ENCODE measurements at regions not wholly inside any gene's neighbourhood (a gene's known extent, or its start where the extent isn't known, plus 50 kb on each side); places are given as distances from the start of the nearest gene placed in this dataset.
A peak's percentile ranks its signal among the peaks of the same experiment; 100 is the strongest.

GRCh38 chr2:118706844-118707243, 140.6 kb downstream of the EN1 start:
- no peak for FAIRE-seq

GRCh38 chr2:118706371-118706770, 141.1 kb downstream of the EN1 start:
- no peak overlapping the region for H3K27ac Mint-ChIP-seq (ENCODE audit: unreplicated experiment)
- FAIRE-seq, result no peak
- H3K9me3 Mint-ChIP-seq (ENCODE audit: unreplicated experiment), result peaks cover 4% of the 10 kb centered on the region
- Histone ChIP-seq H3K27ac (ENCODE audit: low read depth, low read length) (no peak overlapping the region), H3K27me3 (ENCODE audit: insufficient read depth, low read length) (no peaks in the 10 kb centered on the region), H2AFZ (ENCODE audit: low read depth, low read length) (no peak overlapping the region), H3K4me1 (ENCODE audit: insufficient read depth, low read length) (no peaks in the 10 kb centered on the region), H3K4me3 (ENCODE audit: insufficient read depth, low read depth, low read length) (no peak overlapping the region), H3K9ac (ENCODE audit: low read length) (no peak overlapping the region), H3K9me3 (ENCODE audit: insufficient read depth, low read depth, low read length) (no peaks in the 10 kb centered on the region), H3K4me2 (ENCODE audit: low read length) (no peak overlapping the region), H3K36me3 (ENCODE audit: insufficient read depth, low read length) (no peaks in the 10 kb centered on the region), H4K20me1 (ENCODE audit: insufficient read depth, low read length) (no peaks in the 10 kb centered on the region), H3K79me2 (ENCODE audit: insufficient read depth, low read length) (no peaks in the 10 kb centered on the region)
- H3K36me3 Mint-ChIP-seq (ENCODE audit: low read depth, unreplicated experiment), result no peaks in the 10 kb centered on the region
- TF ChIP-seq EZH2 (IDR thresholded peaks at IDR 0.05; ENCODE audit: insufficient read depth, low read length) (no peak), CTCF (IDR thresholded peaks at IDR 0.05; ENCODE audit: insufficient read depth, low read depth, low read length) (no peak)
- no peak overlapping the region for H3K4me3 Mint-ChIP-seq (ENCODE audit: unreplicated experiment)
- DNase-seq (ENCODE audit: low read depth), result no peak
- peaks cover 5% of the 10 kb centered on the region for H3K4me1 Mint-ChIP-seq (ENCODE audit: low read depth, unreplicated experiment)
- peaks cover 6% of the 10 kb centered on the region for H3K27me3 Mint-ChIP-seq (ENCODE audit: low read depth, unreplicated experiment)

More at GRCh38 chr2:118706844-118707243, 140.6 kb downstream of the EN1 start:
- no peak for DNase-seq (ENCODE audit: low read depth)
- Histone ChIP-seq H3K4me2 (ENCODE audit: low read length) (no peak overlapping the region), H4K20me1 (ENCODE audit: insufficient read depth, low read length) (no peaks in the 10 kb centered on the region), H3K27me3 (ENCODE audit: insufficient read depth, low read length) (no peaks in the 10 kb centered on the region), H3K79me2 (ENCODE audit: insufficient read depth, low read length) (no peaks in the 10 kb centered on the region), H3K36me3 (ENCODE audit: insufficient read depth, low read length) (no peaks in the 10 kb centered on the region), H3K4me3 (ENCODE audit: insufficient read depth, low read depth, low read length) (no peak overlapping the region), H3K9me3 (ENCODE audit: insufficient read depth, low read depth, low read length) (no peaks in the 10 kb centered on the region), H3K4me1 (ENCODE audit: insufficient read depth, low read length) (no peaks in the 10 kb centered on the region), H3K27ac (ENCODE audit: low read depth, low read length) (no peak overlapping the region), H2AFZ (ENCODE audit: low read depth, low read length) (no peak overlapping the region), H3K9ac (ENCODE audit: low read length) (no peak overlapping the region)
- TF ChIP-seq CTCF (IDR thresholded peaks at IDR 0.05; ENCODE audit: insufficient read depth, low read depth, low read length) (no peak), EZH2 (IDR thresholded peaks at IDR 0.05; ENCODE audit: insufficient read depth, low read length) (no peak)
- Mint-ChIP-seq H3K27ac (ENCODE audit: unreplicated experiment) (no peak overlapping the region), H3K9me3 (ENCODE audit: unreplicated experiment) (peaks cover 4% of the 10 kb centered on the region), H3K4me1 (ENCODE audit: low read depth, unreplicated experiment) (peaks cover 5% of the 10 kb centered on the region), H3K27me3 (ENCODE audit: low read depth, unreplicated experiment) (peaks cover 6% of the 10 kb centered on the region), H3K4me3 (ENCODE audit: unreplicated experiment) (no peak overlapping the region), H3K36me3 (ENCODE audit: low read depth, unreplicated experiment) (no peaks in the 10 kb centered on the region)

- DNase-seq (ENCODE audit: low read depth) (peak; percentile 92), FAIRE-seq (no peak)
- Histone ChIP-seq H3K4me3 (ENCODE audit: insufficient read depth, low read depth, low read length) (no peak overlapping the region), H3K27me3 (ENCODE audit: insufficient read depth, low read length) (no peaks in the 10 kb centered on the region), H3K79me2 (ENCODE audit: insufficient read depth, low read length) (no peaks in the 10 kb centered on the region), H3K4me2 (ENCODE audit: low read length) (peak overlapping the region; percentile 15), H2AFZ (ENCODE audit: low read depth, low read length) (no peak overlapping the region), H3K9me3 (ENCODE audit: insufficient read depth, low read depth, low read length) (no peaks in the 10 kb centered on the region), H3K4me1 (ENCODE audit: insufficient read depth, low read length) (no peaks in the 10 kb centered on the region), H4K20me1 (ENCODE audit: insufficient read depth, low read length) (no peaks in the 10 kb centered on the region), H3K27ac (ENCODE audit: low read depth, low read length) (no peak overlapping the region), H3K9ac (ENCODE audit: low read length) (no peak overlapping the region), H3K36me3 (ENCODE audit: insufficient read depth, low read length) (no peaks in the 10 kb centered on the region)
- Mint-ChIP-seq H3K4me3 (ENCODE audit: unreplicated experiment) (no peak overlapping the region), H3K4me1 (ENCODE audit: low read depth, unreplicated experiment) (peaks cover 5% of the 10 kb centered on the region), H3K9me3 (ENCODE audit: unreplicated experiment) (peaks cover 3% of the 10 kb centered on the region), H3K27ac (ENCODE audit: unreplicated experiment) (peak overlapping the region; percentile 36), H3K36me3 (ENCODE audit: low read depth, unreplicated experiment) (no peaks in the 10 kb centered on the region), H3K27me3 (ENCODE audit: low read depth, unreplicated experiment) (peaks cover 5% of the 10 kb centered on the region)
- TF ChIP-seq CTCF (IDR thresholded peaks at IDR 0.05; ENCODE audit: insufficient read depth, low read depth, low read length) (no peak), EZH2 (IDR thresholded peaks at IDR 0.05; ENCODE audit: insufficient read depth, low read length) (no peak)
Measured at GRCh38 chr2:118705032-118705431, 142.4 kb downstream of the EN1 start.
